Sigmoid colon (tissue), 4 donors: ENCODE measurements at regions not wholly inside any gene's neighbourhood (a gene's known extent, or its start where the extent isn't known, plus 50 kb on each side); places are given as distances from the start of the nearest gene placed in this dataset.

Source experiments
- CTCF ChIP-seq, 4 experiments: fragments of 450-650 bp in 3 of 4; fragments of 200-600 bp in 1 of 4; IDR thresholded peaks; one replicate each; pipeline ENCODE4 v1.5.1; 2016 to 2019; ENCODE audit warnings: antibody characterized with exemption in 4 of 4, mild to moderate bottlenecking in 3 of 4, moderate library complexity in 2 of 4
- EP300 ChIP-seq, 4 donors: sonication (generic); formaldehyde crosslinking; IDR thresholded peaks; one replicate each; pipeline ENCODE4 v1.6.1; 2017; ENCODE audit warnings: antibody characterized with exemption in 4 of 4
- POLR2A ChIP-seq, 2 donors: fragments of 450-650 bp; IDR thresholded peaks; one replicate each; pipeline ENCODE4 v1.6.1; 2016; ENCODE audit warnings: antibody characterized with exemption in 2 of 2, mild to moderate bottlenecking in 2 of 2, moderate library complexity in 2 of 2
- POLR2AphosphoS5 ChIP-seq, 4 donors: sonication (generic); formaldehyde crosslinking; IDR thresholded peaks; one replicate each; pipeline ENCODE4 v1.6.1; 2017; ENCODE audit warnings: antibody characterized with exemption in 4 of 4

GRCh38 chr14:28412077-28412476 is 354.5 kb upstream of the FOXG1 start:
- no peak for TF ChIP-seq CTCF (IDR thresholded peaks at IDR 0.05)
- TF ChIP-seq EP300 (IDR thresholded peaks at IDR 0.05) = no peak
- no peak for TF ChIP-seq POLR2AphosphoS5 (IDR thresholded peaks at IDR 0.05)
- no peak for TF ChIP-seq POLR2A (IDR thresholded peaks at IDR 0.05)
